ENCODE measurements at regions not wholly inside any gene's neighbourhood (a gene's known extent, or its start where the extent isn't known, plus 50 kb on each side); places are given as distances from the start of the nearest gene placed in this dataset.

DNA sequence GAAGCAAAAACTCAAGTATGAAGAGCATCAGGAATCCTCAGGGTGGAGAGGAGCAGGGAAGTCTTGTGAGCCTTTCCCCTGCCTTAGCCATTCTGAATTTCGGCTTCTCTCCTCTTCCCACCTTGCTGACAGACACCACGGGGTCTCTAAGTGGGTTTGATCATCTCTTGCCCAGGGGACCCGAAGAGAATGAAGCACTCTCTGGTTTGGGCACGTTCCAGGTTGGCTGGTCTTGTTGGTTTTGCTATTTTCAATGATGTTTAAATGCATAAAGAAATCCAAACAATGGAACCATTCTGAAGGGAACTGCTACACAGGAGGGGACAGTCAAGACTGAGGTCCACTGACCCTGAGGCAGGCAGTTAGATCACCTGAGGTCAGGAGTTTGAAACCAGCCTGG, 131.7 kb downstream of the PXDC1 start (continued):
- TF ChIP-seq SUZ12 (IDR thresholded peaks at IDR 0.05; ENCODE audit: unreplicated experiment) (no peak), ZNF622 (IDR thresholded peaks at IDR 0.05) (no peak), NR2F1 (conservative IDR thresholded peaks at IDR 0.05) (no peak), ZNF217 (IDR thresholded peaks at IDR 0.05) (no peak), NFYA (IDR thresholded peaks at IDR 0.05; ENCODE audit: borderline replicate concordance, low read depth, low read length) (no peak), SIN3A (IDR thresholded peaks at IDR 0.05; ENCODE audit: low read depth, low read length) (no peak), HDAC6 (IDR thresholded peaks at IDR 0.05; ENCODE audit: unreplicated experiment) (no peak), TCF3 (IDR thresholded peaks at IDR 0.05; ENCODE audit: borderline replicate concordance, insufficient read depth, low read depth, low read length) (no peak), ZSCAN29 (IDR thresholded peaks at IDR 0.05) (no peak)

DNA sequence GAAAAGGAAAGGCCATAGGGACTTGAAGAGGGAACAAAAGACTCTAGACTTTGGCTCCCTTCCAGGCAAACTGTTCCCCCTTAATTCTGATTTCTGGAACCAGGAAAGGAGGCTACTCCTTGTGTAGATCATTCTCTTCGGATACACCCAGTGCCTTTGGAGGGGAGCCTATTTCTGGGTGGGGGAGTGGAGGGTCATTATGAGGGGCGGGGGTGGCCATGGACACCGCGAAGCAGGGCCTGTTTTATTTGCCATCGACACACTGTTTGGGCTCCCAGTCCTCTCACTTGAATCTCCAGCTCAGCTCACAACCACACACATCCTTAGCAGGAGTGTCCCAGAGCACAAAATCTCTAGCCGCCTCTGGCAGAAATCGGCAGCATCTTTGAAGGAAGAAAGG, 132.3 kb downstream of the PXDC1 start:
- H3K36me3 ChIP-seq (ENCODE audit: control insufficient read depth in 2 of 2, insufficient read depth in 2 of 2, low read length in 1 of 2), result no peaks in the 10 kb centered on the region
- no peak overlapping the region for H3K4me3 ChIP-seq
- H3K9ac ChIP-seq (ENCODE audit: control insufficient read depth, insufficient read depth, low read length), result no peak overlapping the region
- H3K4me2 ChIP-seq (ENCODE audit: control insufficient read depth, insufficient read depth), result no peak overlapping the region
- H3K79me2 ChIP-seq (ENCODE audit: control insufficient read depth, insufficient read depth, low read length), result no peaks in the 10 kb centered on the region
- no peaks in the 10 kb centered on the region; the same call in 2 of the 3 replicates for H3K9me3 ChIP-seq (replicated peaks; ENCODE audit: control insufficient read depth, insufficient read depth, low read length)
- no peaks in the 10 kb centered on the region for H3K4me1 ChIP-seq (ENCODE audit: control insufficient read depth, insufficient read depth, low read length)
- 33% methylated on average over 6 of the region's 7 CpGs for WGBS (ENCODE audit: insufficient coverage, insufficient replicate concordance, low lambda C conversion rate, missing lambda C conversion rate)
- in situ Hi-C loops (cut with MboI) (no loop called here), intact Hi-C loops (cut with micrococcal nuclease; ENCODE audit: unreplicated experiment) (no loop called here)
- DNase-seq (ENCODE audit: low read depth, low spot score) (no peak), ATAC-seq (no peak), FAIRE-seq (no peak)
- H2AFZ ChIP-seq (ENCODE audit: control insufficient read depth, low read depth, low read length), result no peak overlapping the region
- H3K27ac ChIP-seq (ENCODE audit: control insufficient read depth, insufficient read depth), result no peak overlapping the region
- BruUV-seq (replicated peaks), result no TSS peak
- no peaks in the 10 kb centered on the region for H4K20me1 ChIP-seq (ENCODE audit: control insufficient read depth, insufficient read depth)
- ChIA-PET RAD21 (ENCODE audit: unreplicated experiment) (no interaction called here), POLR2A (interaction anchor here (0.5 kb wide), 1 partner anchor 146 kb away, joined by 4 read pairs; no protein-coding TSS in a partner anchor), SMC1A (ENCODE audit: uncharacterized antibody, unreplicated experiment) (no interaction called here), CTCF (no interaction called here)
- H3K27me3 ChIP-seq (replicated peaks in 1 of 2; ENCODE audit: control insufficient read depth in 2 of 2, insufficient read depth in 2 of 2, low read length in 1 of 2), result peaks cover 0 to 2% of the 10 kb centered on the region in 2 experiments; a peak in 3 of 4 replicates
- no peak for TF ChIP-seq STAT1 (conservative IDR thresholded peaks at IDR 0.05)
- TF ChIP-seq SPI1 (IDR thresholded peaks at IDR 0.05; ENCODE audit: borderline replicate concordance, insufficient read depth, low read depth, low read length), result no peak
- no peak for TF ChIP-seq RCOR1 (conservative IDR thresholded peaks at IDR 0.05; ENCODE audit: low read depth, low read length)
- TF ChIP-seq FOS (IDR thresholded peaks at IDR 0.05; ENCODE audit: borderline replicate concordance, extremely low read depth, insufficient read length), result no peak
- TF ChIP-seq MTA3 (IDR thresholded peaks at IDR 0.05; ENCODE audit: borderline replicate concordance, low read length), result no peak
- TF ChIP-seq NFXL1 (IDR thresholded peaks at IDR 0.05; ENCODE audit: borderline replicate concordance), result no peak
- TF ChIP-seq ZNF24 (IDR thresholded peaks at IDR 0.05), result no peak
- TF ChIP-seq IKZF2 (IDR thresholded peaks at IDR 0.05), result no peak
- TF ChIP-seq CHD1 (IDR thresholded peaks at IDR 0.05; ENCODE audit: low read depth, low read length), result no peak
- no peak for TF ChIP-seq MYC (IDR thresholded peaks at IDR 0.05; ENCODE audit: insufficient read depth, insufficient read length, insufficient replicate concordance, low read length, severe bottlenecking)
- no peak for TF ChIP-seq KAT2A (conservative IDR thresholded peaks at IDR 0.05; ENCODE audit: control insufficient read depth, low read depth, low read length)
- TF ChIP-seq E2F4 (IDR thresholded peaks at IDR 0.05; ENCODE audit: low read depth, low read length), result no peak
- TF ChIP-seq SP1 (IDR thresholded peaks at IDR 0.05; ENCODE audit: low read depth, low read length), result no peak
- TF ChIP-seq E2F8 (IDR thresholded peaks at IDR 0.05; ENCODE audit: low read depth, partially characterized antibody), result no peak

All from GM12878 (cell line).